ENCODE measurements at regions not wholly inside any gene's neighbourhood (a gene's known extent, or its start where the extent isn't known, plus 50 kb on each side); places are given as distances from the start of the nearest gene placed in this dataset.

DNA sequence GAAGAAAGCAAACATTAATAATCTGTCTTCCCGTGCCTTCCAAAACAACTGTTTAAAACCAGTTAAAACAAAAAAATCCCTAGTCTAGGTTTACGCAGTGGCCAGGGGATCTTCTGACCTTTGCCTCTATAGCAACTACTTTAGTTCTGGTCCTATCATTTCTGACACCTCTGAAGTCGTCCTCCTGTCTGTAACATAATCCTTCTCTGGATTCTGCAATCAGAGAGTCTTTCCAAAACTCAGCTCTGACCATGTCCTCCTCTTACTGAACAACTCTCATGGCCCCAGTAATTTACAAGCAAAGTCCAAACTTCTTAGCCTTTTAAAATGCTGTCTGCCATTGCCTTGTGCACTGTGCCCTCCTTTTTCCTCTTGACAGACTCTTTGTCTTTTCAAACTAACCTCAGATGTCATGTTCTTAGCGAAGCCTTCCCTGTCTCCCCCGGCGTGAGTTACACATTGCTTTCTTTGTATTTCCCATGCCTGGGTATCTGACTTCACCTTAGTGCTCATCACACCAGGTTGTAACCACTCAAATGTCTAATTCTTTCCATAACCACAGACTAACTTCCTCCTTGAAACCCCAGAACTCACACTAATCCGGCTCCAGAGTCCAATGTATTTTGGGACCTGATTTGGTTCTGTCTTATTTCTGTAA is 105.2 kb upstream of the BNIP2 start:
- BruUV-seq (replicated peaks): no TSS peak
- no peak for FAIRE-seq
- Histone ChIP-seq H2AFZ (ENCODE audit: low read depth, low read length) (no peak overlapping the region), H3K9me3 (replicated peaks; ENCODE audit: control insufficient read depth, insufficient read depth, low read length) (no peaks in the 10 kb centered on the region), H4K20me1 (replicated peaks; ENCODE audit: control insufficient read depth, extremely low read depth, insufficient read depth, low read length) (no peaks in the 10 kb centered on the region), H3K9me1 (replicated peaks; ENCODE audit: control insufficient read depth, extremely low read depth, insufficient read depth, low read length) (no peaks in the 10 kb centered on the region), H3K27me3 (ENCODE audit: control insufficient read depth in 2 of 2, insufficient read depth in 2 of 2, low read length in 2 of 2) (peaks cover 1 to 5% of the 10 kb centered on the region in 2 experiments), H3K36me3 (ENCODE audit: control insufficient read depth in 2 of 2, extremely low read depth in 1 of 2, insufficient read depth in 2 of 2, low read length in 2 of 2) (no peaks in the 10 kb centered on the region), H3K4me1 (ENCODE audit: control insufficient read depth, extremely low read depth, insufficient read depth, low read length) (no peaks in the 10 kb centered on the region), H3K9ac (replicated peaks; ENCODE audit: extremely low read depth, insufficient read depth, low read length) (no peak overlapping the region), H3K27ac (ENCODE audit: insufficient read depth, low read depth, low read length) (no peak overlapping the region), H3K4me2 (ENCODE audit: insufficient read depth, low read length) (no peak overlapping the region), H3K4me3 (replicated peaks in 1 of 3; ENCODE audit: insufficient read depth in 1 of 3, low read depth in 1 of 3, low read length in 3 of 3) (no peak overlapping the region), H3K79me2 (ENCODE audit: control insufficient read depth, insufficient read depth, low read length) (no peaks in the 10 kb centered on the region)
- ChIA-PET POLR2A (no interaction called here), CTCF (no interaction called here)
- TF ChIP-seq, protein P1, sequence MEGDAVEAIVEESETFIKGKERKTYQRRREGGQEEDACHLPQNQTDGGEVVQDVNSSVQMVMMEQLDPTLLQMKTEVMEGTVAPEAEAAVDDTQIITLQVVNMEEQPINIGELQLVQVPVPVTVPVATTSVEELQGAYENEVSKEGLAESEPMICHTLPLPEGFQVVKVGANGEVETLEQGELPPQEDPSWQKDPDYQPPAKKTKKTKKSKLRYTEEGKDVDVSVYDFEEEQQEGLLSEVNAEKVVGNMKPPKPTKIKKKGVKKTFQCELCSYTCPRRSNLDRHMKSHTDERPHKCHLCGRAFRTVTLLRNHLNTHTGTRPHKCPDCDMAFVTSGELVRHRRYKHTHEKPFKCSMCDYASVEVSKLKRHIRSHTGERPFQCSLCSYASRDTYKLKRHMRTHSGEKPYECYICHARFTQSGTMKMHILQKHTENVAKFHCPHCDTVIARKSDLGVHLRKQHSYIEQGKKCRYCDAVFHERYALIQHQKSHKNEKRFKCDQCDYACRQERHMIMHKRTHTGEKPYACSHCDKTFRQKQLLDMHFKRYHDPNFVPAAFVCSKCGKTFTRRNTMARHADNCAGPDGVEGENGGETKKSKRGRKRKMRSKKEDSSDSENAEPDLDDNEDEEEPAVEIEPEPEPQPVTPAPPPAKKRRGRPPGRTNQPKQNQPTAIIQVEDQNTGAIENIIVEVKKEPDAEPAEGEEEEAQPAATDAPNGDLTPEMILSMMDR (IDR thresholded peaks at IDR 0.05; ENCODE audit: extremely low read depth in 1 of 2, insufficient read depth in 1 of 2, low read depth in 1 of 2, low read length in 2 of 2): no peak
- no peak for TF ChIP-seq FOS (IDR thresholded peaks at IDR 0.05; ENCODE audit: borderline replicate concordance, insufficient read depth, low read length)
- DNase-seq (ENCODE audit: low read depth, low spot score): no peak
- dilution Hi-C loops (cut with MboI; ENCODE audit: extremely low pct_ligation_motif_present, low sequenced_read_pairs): no loop called here
- intact Hi-C loops (cut with micrococcal nuclease): no loop called here

DNA sequence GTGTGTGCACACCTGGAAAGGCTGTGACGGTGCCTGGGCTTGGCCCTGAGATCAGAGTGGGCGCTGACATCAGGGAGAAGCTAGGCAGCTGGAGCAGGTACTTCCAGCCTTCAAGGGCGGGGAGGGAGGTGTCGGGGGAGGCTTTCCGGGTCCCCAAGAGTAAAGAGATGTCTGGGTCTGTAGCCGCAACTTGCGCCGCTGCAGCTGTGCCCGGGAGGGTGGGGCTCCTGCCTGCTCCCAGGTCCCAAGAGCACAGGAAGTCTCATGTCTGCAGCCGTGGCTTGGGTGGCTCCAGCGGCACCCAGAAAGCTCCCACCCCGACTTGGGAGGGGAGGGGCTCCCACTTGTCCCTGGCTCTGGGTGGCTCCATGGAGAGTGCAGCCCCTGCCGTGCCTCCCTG is 103.2 kb upstream of the BNIP2 start:
- Histone ChIP-seq H3K4me2 (ENCODE audit: insufficient read depth, low read length) (no peak overlapping the region), H3K9me3 (replicated peaks; ENCODE audit: control insufficient read depth, insufficient read depth, low read length) (no peaks in the 10 kb centered on the region), H3K9ac (replicated peaks; ENCODE audit: extremely low read depth, insufficient read depth, low read length) (no peak overlapping the region), H3K4me3 (replicated peaks in 1 of 3; ENCODE audit: insufficient read depth in 1 of 3, low read depth in 1 of 3, low read length in 3 of 3) (no peak overlapping the region), H3K36me3 (ENCODE audit: control insufficient read depth in 2 of 2, extremely low read depth in 1 of 2, insufficient read depth in 2 of 2, low read length in 2 of 2) (no peaks in the 10 kb centered on the region), H3K4me1 (ENCODE audit: control insufficient read depth, extremely low read depth, insufficient read depth, low read length) (no peaks in the 10 kb centered on the region), H4K20me1 (replicated peaks; ENCODE audit: control insufficient read depth, extremely low read depth, insufficient read depth, low read length) (no peaks in the 10 kb centered on the region), H2AFZ (ENCODE audit: low read depth, low read length) (no peak overlapping the region), H3K27ac (ENCODE audit: insufficient read depth, low read depth, low read length) (no peak overlapping the region), H3K9me1 (replicated peaks; ENCODE audit: control insufficient read depth, extremely low read depth, insufficient read depth, low read length) (no peaks in the 10 kb centered on the region), H3K79me2 (ENCODE audit: control insufficient read depth, insufficient read depth, low read length) (no peaks in the 10 kb centered on the region), H3K27me3 (ENCODE audit: control insufficient read depth in 2 of 2, insufficient read depth in 2 of 2, low read length in 2 of 2) (peaks cover 0 to 5% of the 10 kb centered on the region in 2 experiments)
- POLR2A ChIA-PET: no interaction called here
- no TSS peak for BruUV-seq (replicated peaks)
- FAIRE-seq (no peak), DNase-seq (ENCODE audit: low read depth, low spot score) (no peak)
- TF ChIP-seq POLR2A (IDR thresholded peaks at IDR 0.05; ENCODE audit: low read depth, low read length) (no peak), EZH2 (IDR thresholded peaks at IDR 0.05; ENCODE audit: borderline replicate concordance, low read depth, low read length, severe bottlenecking) (no peak), FOS (IDR thresholded peaks at IDR 0.05; ENCODE audit: borderline replicate concordance, insufficient read depth, low read length) (no peak), MYC (IDR thresholded peaks at IDR 0.05; ENCODE audit: low read depth, low read length) (no peak), JUN (IDR thresholded peaks at IDR 0.05; ENCODE audit: borderline replicate concordance, insufficient read depth, insufficient read length, low read depth) (no peak), GATA2 (IDR thresholded peaks at IDR 0.05; ENCODE audit: insufficient read depth, insufficient read length, low read depth, low read length) (no peak), POLR2AphosphoS5 (IDR thresholded peaks at IDR 0.05; ENCODE audit: insufficient read depth, low read depth, low read length) (no peak)
- TF ChIP-seq, protein P1 (IDR thresholded peaks at IDR 0.05; ENCODE audit: extremely low read depth in 1 of 2, insufficient read depth in 1 of 2, low read depth in 1 of 2, low read length in 2 of 2): no peak
- TF ChIP-seq, protein P2, sequence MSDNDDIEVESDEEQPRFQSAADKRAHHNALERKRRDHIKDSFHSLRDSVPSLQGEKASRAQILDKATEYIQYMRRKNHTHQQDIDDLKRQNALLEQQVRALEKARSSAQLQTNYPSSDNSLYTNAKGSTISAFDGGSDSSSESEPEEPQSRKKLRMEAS (IDR thresholded peaks at IDR 0.05; ENCODE audit: insufficient read depth, insufficient read length): no peak
- intact Hi-C loops (cut with micrococcal nuclease) (no loop called here), dilution Hi-C loops (cut with MboI; ENCODE audit: extremely low pct_ligation_motif_present, low sequenced_read_pairs) (no loop called here)
- CTCF ChIA-PET: no interaction called here

Measured in endothelial cell of umbilical vein (primary cell).